ENCODE measurements at regions not wholly inside any gene's neighbourhood (a gene's known extent, or its start where the extent isn't known, plus 50 kb on each side); places are given as distances from the start of the nearest gene placed in this dataset.

DNA sequence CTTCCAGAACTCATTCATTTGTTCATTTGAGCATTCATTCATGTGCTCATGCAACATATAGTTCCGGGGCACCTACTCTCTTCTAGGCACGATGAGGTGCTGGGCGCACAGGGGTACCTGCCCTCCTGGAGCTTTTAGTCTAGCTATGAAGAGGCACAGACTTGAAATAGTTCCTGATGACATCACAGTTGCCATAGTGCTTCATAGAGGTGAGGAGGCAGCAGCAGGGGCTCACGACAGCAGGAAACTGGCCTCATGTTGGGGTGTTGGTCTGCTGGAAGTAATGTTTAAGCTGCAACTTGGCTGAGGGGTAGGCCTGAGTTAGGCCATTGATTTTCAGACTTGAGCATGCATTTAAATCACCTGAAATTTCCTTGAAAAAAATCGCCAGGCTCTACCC lies 195.5 kb downstream of the PHETA1 start:
- DNase-seq: no peak

DNA sequence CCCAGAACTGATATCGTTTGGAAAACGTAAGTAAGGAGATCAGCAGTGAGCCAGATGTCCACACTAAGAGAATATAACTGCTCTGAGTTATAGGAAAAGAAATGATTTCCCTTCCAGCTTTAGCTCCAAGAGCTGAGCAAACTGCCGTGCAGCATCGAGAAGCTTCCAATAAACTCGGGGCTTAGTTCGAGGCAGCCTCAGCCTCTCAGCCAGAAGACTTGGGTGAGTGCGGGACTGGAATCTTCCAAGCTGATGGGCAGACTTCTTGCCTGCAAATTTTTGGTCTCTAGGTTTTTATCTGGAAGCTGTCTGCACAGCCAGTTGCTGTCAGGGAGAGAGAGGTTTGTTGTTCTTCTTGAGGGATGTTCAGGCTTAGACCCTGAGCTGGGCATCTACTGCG lies 196.1 kb downstream of the PHETA1 start:
- no peak for DNase-seq

DNA sequence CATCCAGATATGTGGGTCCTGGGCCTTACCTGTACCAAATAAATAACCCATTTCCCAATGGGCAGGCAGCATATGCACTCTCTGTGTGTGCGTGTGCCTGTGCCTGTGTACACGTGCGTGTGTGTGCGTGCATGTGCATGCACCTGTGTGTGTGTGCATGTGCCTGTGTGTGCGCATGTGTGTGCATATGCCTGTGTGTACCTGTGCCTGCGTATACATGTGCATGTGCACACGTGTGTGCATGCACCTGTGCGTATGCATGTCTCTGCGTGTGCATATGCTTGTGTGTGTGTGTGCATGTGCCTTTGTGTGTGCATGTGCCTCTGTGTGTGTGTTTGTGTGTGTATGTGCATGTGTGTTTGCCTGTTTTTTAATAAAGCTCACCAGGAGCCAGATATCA lies 197.1 kb downstream of the PHETA1 start:
- no peak for DNase-seq

DNA sequence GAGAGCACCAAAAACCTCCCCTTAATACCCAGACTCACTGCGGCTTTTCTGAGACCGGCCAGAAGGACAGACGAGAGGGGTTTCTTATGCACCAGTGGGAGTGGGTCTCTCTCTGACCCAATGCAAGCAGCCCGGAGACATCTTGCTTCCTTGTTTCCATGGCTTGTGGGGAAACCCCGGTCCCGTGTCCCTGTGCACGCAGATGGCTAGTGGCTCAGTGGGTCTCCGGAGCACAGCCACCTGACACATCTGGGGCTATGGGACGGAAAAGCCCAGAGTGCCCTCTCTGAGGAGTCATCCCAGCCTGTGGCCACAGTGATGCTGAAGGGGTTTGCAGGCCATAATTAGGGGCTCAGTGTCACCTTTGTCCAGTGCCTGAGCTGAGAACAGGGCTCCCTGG lies 197.6 kb downstream of the PHETA1 start:
- DNase-seq: no peak

DNA sequence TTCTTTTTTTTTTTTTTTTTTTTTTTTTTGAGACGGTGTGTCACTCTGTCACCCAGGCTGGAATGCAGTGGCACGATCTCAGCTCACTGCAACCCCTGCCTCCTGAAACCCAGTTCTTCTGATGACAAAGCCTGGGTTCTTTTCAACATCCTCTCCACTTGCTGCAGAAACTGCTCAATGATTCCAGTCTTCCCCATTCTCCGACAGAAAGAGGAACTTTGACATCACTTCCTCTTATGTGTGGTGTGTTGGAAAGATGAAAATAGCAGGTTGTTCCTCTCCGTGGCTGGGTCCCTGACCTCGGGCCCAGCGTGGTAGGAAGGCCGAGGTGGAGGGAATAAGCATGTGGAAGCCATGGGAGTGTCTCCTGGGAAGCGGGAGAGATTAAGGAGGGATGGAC lies 198.4 kb downstream of the PHETA1 start:
- DNase-seq: no peak

DNA sequence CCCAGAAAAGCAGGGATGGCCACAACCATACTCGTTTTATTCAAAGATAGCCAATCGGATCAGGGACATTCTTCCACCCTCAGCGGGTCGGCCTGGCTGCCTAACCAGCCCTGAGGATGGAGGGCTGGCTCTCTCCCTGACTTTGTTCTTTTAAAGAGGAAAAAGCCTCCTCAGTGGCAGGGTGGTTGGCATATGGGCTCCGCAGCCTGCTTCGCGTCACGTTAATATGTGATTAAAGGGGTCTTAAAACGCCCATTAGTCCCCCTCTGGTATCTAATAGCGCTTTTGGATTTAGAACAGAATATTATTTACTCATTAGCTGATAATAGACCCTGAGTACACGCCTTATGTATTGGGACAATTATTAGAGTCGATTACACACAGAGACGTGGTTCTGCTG lies 199.4 kb downstream of the PHETA1 start:
- DNase-seq: no peak

DNA sequence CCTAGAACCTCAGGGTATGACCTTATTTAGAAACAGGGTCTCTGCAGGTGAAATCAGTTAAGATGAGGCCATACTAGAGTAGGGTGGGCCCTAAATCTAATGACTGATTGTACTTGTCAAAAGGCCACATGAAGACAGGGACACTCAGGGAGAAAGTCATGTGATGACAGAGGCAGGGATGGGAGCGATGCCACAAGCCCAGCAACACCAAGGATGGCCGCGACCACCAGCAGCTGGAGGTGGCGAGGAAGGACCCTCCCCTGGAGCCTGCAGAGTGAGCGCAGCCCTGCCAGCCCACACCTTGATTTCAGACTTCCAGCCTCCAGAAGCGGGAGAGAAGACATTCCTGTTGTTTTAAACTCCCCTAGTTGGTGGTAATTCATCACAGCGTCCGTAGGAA lies 199.9 kb downstream of the PHETA1 start:
- no peak for DNase-seq

DNA sequence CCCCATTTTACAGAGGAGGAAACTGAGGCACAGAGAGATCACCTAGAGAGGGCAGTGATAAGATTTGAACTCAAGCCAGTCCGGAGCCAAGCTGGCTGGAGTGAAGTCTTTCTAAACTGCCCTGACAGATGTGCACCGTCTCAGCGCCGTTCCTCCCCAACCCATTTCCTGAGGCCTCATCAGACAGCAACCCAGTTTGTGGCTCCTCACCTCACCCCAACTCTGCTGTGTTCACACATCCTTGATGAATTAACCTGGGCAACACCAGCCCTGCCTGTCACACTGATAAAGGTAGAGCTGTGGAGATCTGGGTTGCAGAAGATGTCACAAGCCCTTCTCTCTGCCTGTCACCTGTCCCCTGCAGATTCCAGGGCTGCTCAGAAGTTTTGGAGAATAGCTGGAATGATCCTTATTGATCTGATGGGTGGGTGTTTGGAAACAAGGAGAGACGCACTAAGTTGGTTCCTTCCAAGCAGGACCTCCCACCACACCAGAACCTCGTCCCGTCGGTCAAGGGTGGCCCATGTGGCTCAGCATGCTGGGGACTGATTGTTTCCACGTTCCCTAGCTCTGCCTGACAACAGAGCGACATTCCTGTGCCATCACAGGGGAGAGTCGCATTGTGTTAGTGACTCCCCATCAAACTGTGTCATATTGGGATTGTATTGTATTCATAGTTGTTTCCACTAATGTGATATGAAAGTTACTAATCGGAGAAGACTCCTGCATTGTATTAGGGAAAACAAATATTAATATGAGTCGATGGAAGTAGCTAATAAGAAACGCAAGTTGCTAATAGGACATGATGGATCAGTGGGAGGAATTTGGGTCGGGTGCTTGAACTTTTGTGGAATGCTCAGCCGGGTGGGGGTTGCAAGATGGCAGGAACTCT lies 200.6 kb downstream of the PHETA1 start:
- no peak for DNase-seq

DNA sequence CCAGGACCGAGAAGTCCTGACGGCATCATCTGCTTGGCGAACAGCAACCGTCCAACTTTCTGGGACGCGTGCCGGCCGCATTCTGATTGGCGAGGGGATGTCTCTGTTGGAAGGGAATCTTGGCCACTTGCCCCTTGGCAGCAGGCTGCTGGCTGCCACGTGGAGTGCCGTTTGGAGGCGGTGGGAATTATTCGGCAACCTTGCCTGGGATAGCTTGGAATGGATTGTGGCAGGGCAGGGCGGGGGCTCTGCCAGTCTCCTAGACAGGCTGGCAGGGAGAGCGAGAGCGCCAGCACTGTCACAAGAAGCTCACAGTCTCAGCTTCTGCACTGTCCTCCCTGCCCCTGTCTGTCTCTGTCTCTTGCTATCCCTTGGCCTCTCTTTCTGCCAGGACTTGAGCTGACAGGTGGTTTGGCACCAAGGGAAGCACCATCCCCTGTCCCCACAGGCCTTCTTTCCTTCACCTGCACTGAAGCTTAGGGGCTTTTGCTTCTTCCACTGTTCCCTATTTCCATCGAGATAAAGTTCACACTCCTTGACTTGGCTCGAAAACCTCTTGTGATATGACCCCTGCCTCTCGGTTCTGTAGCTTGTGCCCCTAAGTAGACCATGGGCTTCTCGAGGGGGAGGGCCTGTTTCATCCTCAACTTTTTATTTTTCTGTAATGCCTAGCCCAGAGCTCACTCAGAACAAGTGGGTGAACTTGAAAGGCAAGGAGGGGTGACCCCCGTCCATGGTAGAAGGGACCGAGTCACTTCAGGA lies 201.9 kb downstream of the PHETA1 start:
- no peak for DNase-seq

DNA sequence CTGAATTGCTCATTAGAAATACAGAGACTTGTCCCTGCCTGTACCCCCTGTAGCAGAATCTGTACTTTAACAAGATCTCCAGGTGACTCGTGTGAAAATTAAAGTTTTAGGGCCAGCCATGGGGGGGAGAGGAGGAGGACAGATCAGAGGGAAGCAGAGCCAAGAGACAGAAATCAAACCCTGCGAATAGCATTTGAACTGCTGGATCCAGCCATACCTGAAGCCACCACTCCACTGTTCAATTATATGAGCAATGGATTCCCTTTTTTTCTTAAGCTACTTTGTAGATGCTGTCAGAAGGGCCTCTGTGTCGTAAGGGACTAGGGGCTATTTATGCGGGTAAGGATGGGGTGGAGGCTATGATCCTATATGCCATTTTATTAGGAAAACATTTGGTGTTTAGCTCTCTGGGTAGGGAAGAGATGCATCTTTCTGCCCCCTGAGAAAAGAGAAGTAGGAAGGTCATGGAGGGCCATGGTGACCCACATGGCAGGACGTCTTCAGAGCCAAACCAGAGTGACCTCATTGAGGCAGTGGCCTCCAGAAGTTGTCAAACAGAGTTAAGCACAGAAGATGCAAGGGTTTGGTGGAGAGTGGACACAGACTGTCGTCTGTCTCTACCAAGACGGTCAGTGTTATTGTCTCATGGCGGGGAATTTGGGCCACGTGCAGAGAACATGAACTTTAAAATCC lies 203.9 kb downstream of the PHETA1 start:
- DNase-seq: no peak

DNA sequence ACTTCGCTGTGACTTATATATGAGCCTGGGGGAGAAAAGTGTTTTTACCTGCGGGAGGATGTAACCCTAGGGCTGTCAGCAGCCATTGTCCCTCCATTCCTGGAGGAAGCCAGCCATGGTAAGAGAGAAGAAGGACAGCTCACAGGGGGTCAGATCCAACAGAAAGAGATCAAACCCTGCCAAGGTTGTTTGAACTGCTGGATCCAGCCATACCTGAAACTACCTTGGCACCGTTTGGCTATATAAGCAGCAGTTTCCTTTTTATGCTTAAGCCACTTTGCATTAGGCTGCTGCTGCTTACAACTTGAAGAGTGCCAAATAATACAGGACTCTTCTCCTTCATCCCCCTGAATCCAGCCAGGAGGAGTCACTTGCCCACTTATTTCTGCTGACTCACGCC lies 205.5 kb downstream of the PHETA1 start:
- DNase-seq: no peak

DNA sequence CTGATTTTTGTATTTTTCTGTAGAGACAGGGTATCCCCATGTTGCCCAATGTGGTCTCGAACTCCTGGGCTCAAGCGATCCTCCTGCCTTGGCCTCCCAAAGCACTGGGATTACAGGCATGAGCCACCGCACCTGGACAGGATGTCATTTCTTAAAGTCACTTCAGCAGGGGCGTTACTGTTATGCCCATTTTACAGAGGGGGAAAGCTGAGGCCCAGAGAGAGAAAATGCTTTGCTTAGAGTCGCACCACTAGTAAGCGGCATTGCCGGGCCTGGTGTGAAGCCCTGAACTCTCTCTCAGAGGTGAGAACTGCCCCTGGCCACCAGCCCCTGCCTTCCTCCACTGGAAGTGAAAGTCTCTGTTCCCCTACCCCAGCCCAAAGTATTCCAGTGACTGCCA lies 207.0 kb downstream of the PHETA1 start:
- no peak for DNase-seq

DNA sequence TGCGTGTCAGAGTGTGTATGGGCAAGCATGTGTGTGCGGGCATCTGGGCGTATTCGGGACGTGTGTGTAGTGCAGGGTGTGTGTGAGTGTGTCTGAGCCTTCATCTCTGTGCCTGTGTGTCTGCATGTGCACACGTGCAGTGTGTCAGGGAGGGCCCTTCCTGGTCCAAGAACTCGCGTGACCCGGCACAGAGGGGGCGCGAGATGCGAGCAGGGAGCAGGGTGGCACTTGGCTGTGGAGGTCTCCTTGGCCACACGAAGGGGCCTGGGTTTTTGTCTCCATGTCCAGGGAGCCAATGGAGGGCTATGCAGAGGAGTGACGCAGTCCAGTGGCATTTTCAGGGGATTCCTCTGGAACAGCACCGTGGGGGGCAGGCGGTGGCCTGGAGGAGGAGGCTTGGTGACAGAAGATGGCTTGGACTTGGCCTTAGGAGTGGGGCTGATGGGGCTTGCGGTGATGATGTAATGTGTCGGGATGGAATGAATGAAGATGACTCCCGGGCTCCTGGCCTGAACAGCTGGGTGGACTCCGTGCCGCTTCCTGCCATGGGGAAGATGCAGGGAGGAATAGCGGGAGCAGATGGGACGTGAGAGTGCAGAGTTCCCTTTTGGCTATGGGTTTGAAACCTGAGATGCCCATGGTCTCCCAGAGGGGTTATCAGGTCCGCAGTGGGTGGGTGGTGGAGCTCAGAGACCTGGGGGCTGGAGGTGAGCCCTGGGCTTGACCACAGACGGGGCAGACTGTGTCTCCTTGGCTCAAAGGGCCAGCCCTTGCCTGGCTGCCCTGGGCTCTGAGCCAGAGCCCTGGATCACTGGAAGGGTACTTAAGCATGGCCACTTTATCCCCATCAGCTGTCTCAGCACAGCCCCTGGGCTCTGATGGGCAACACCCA lies 208.3 kb downstream of the PHETA1 start:
- DNase-seq: no peak

DNA sequence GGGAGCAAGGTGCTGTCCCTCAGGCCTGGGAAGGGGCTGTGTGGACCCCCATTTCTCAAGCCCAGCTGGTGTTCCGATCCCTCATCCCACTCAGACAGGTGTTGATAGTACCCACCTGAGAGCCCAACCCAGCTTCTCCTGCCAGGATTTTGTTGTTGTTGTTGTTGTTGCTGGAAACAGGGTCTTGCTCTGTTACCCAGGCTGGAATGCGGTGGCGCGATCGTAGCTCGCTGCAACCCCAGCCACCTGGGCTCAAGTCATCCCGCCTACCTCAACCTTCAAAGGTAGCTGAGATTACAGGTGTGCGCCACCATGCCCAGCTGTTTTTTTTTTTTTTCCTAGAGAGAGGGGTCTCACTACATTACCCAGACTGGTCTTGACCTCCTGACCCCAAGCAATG lies 209.9 kb downstream of the PHETA1 start:
- DNase-seq: no peak

DNA sequence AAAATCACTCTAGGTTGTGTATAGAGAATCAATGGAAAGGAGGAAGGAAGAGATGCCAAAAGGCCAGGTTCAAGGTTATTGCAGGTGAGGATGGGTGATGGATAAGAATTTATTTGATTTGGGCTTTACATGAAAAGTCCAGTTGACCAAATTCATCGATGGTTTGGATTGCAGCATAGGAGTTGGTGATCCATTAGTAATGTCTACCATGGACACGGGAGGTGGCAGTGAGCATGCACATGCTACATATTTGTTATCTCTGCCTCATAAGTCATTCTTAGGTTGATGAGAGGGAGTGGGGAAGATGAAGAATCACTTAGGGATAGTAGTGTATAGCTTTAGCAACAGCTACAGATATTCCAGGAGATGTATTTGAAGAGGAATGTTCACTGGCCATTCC lies 211.4 kb downstream of the PHETA1 start:
- DNase-seq: no peak

DNA sequence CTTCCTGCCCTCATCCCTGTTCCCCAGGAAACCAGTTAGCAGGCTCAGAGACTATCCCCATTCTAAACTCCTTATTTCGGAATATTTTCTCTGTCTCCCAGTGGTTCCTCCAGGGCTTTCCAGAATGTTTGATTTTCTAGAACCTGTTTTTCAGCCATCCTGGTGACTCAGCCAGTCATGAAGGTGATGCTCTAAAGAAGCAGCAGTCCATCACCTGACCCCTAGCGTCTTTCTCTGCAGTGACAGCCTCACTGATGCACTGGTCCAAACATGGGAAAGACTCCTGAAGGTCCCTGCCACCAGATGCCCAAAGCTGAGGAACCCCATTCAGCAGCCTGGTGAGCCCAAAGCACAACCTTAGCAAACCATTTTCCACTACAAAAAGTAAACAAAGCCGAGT lies 212.6 kb downstream of the PHETA1 start:
- no peak for DNase-seq

DNA sequence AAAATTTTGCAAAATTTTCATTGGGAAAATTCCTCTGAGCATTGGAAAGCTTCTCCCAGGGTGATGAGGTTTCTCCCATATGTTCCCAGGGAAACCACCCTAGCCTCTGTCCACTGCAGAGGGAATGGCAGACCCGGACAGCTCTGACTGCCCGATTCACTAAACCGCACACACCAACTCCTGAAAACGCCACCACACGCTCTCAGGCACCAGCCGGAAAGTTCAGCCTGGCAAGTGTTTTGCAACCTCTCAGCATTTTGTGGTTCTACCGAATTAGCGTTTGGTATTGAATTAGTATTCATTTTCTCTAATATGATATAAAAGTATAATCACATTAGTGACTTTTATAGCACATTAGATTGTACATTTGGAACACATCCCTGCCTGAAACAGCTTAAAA lies 213.4 kb downstream of the PHETA1 start:
- DNase-seq: no peak

DNA sequence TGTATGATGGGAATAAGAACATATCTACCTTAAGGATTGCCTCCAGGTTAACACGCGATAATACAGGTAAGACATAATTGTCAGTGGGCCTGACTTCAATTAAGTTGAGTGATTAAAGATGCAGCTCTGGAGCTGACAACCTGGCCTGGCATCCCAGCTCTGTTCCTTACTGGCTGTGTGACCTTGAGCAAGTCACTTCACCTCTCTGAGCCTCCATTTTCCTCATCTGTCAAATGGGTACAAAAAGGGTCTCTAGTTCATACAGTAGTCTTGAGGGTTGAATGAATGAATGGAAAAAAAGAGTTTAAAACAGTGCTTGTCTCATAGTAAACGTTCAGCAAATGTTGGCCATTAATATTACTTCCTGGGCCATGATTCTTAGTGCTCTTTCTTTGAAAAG lies 213.9 kb downstream of the PHETA1 start:
- no peak for DNase-seq

DNA sequence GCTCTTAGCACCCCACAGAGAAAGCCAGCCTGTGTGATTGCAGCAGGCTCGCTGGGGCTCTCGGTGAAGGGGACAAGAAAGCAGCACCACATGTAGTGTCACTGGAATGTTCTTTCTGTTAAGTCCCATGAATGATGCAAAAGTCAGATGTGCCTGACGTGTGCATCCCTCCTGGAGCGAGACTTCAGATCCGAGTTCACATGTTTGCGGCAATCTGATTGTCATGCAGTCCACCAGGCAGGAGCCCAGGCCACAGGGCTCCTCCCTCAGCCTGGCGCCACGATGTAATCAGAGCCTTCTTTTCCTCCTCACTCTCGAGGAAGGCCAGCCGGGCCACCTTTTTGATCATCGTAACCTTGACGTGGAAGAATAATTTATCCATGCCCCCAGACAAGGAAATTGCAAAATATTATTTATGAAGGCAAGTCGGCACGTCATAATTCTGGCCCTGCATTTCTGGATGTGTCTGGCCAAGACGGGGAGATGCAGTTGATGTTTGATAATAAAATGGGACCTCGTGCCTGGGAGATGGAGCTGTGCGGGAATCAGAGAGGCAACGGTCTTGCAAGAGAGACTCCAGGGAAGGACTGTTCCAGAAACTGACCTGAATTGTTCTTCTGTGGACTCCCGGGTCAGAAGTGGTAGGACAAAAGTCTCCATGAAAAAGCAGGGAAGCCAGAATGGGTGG lies 214.6 kb downstream of the PHETA1 start:
- DNase-seq: peak; percentile 3

DNA sequence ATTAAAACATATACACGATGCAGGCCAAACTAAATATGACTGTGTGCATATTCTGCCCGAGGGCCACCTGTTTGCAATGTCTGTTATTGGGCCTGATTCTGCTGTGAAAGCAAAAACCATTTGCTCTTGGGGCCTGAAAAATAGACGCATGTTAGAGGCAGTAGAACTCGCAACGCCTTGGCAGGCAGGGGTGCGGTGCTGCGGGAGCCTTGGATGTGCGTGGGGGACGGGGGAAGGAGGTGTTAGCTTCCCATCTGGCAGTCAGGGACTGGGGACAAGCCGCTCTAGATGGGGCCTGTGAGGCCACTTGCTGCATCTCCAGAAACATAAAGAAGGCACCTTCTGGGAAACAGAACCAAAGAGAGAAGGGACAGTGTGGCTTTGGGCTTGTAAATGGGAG lies 216.3 kb downstream of the PHETA1 start:
- no peak for DNase-seq

DNA sequence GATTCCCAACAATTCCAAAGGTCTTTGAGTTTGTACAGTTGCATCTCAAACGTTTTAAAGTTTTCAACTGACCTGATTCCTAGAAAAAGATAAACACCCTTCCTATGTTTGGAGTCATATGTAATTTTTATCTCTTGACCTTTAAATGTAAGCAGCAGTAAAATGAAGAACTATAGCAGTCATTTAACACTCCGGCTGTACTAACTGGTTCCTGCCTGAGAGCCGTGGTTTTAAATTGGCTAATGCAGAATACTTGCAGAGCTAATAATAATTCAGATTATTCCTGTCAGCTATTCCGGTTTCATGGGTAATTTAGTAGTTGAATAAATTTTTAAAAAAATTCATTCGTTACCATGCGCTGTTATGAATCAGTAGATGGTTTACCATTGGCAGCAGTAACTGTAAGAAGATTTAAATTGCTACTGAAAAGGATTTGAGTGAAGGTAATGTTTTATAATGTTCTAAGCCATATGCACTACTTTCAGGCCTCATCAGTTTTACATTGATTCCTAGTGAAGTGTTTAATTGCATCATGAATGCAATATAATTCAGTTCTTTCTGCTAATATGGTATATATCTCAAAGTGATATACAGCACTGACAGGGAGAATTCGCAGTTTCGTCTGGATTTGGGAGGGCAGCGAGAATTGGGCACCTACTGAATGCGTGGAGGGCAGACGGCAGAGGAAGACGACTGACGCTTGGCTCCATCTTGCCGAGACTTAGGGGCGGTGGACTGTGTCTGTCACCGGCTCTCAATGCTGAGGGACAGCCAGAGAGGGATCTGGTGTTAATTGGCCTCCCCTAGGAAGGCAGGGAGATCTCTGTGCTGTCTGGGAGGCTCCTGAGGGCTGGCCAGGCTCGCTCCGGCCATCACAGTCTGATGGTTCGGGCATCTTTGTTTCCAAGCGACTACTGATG lies 217.7 kb downstream of the PHETA1 start:
- DNase-seq: no peak

Data from fibroblast of skin of right quadriceps (primary cell).